SK-N-SH (cell line): ENCODE measurements at regions not wholly inside any gene's neighbourhood (a gene's known extent, or its start where the extent isn't known, plus 50 kb on each side); places are given as distances from the start of the nearest gene placed in this dataset.

Experiments used
- FOSL2 ChIP-seq: IDR thresholded peaks from 2 replicates; pipeline ENCODE4 v1.4.0; 2012; ENCODE audit warnings: low read depth, mild to moderate bottlenecking, moderate library complexity, borderline replicate concordance
- TF ChIP-seq, protein P1 (sequence below): fragments of 200-600 bp; sonication (generic); IDR thresholded peaks from 2 replicates; pipeline ENCODE4 v1.6.1; 2017; ENCODE audit warnings: antibody characterized with exemption, mild to moderate bottlenecking, moderate library complexity

DNA sequence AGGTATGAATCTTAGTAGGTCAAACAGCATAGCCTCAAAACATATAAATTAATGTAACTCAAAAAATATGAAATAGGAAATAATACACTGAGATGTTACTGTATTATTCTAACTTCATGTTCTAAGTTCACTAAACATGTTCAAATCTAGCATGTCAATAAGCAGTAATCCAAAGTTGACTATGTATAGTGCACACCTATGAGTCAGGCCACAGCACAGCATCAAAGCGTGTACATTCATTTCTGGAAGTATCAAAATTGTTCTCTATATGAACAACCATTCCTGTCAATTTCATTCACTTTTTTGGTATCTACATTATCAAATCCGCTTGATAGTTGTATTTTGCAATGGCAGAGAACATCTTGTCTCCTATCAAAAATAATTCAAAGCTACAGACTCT, 418.9 kb upstream of the POM121L12 start:
- TF ChIP-seq FOSL2, result no peak
- TF ChIP-seq, protein P1, sequence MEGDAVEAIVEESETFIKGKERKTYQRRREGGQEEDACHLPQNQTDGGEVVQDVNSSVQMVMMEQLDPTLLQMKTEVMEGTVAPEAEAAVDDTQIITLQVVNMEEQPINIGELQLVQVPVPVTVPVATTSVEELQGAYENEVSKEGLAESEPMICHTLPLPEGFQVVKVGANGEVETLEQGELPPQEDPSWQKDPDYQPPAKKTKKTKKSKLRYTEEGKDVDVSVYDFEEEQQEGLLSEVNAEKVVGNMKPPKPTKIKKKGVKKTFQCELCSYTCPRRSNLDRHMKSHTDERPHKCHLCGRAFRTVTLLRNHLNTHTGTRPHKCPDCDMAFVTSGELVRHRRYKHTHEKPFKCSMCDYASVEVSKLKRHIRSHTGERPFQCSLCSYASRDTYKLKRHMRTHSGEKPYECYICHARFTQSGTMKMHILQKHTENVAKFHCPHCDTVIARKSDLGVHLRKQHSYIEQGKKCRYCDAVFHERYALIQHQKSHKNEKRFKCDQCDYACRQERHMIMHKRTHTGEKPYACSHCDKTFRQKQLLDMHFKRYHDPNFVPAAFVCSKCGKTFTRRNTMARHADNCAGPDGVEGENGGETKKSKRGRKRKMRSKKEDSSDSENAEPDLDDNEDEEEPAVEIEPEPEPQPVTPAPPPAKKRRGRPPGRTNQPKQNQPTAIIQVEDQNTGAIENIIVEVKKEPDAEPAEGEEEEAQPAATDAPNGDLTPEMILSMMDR, result no peak
